HAP-1 (cell line): ENCODE measurements at regions not wholly inside any gene's neighbourhood (a gene's known extent, or its start where the extent isn't known, plus 50 kb on each side); places are given as distances from the start of the nearest gene placed in this dataset.
"Not testable (repeated sequence)": the region's sequence is repeated elsewhere in the genome, so short reads cannot be mapped to it uniquely, and the experiment has no call there.

Source experiments
- DNase-seq, 2 experiments: peaks; one replicate each; pipeline ENCODE4 v3.0.0-alpha.2; 2016 to 2020; ENCODE audit warnings: low spot score in 2 of 2
- H3K27me3 ChIP-seq: fragments of 250-450 bp; sonication (Bioruptor Pico); 2 replicates; pipeline ENCODE4 v1.5.1; 2020; ENCODE audit warnings: low read depth, mild to moderate bottlenecking, moderate library complexity
- H3K36me3 ChIP-seq: fragments of 250-450 bp; sonication (Bioruptor Pico); replicated peaks from 2 replicates; pipeline ENCODE4 v1.5.1; 2020; ENCODE audit warnings: mild to moderate bottlenecking
- H3K4me1 ChIP-seq: fragments of 250-450 bp; sonication (Bioruptor Pico); 2 replicates; pipeline ENCODE4 v1.5.1; 2020; ENCODE audit warnings: mild to moderate bottlenecking
- H3K4me3 ChIP-seq: fragments of 250-450 bp; sonication (Bioruptor Pico); 2 replicates; pipeline ENCODE4 v1.5.1; 2020; ENCODE audit warnings: mild to moderate bottlenecking, moderate library complexity
- H3K9me3 ChIP-seq: fragments of 250-450 bp; sonication (Bioruptor Pico); 2 replicates; pipeline ENCODE4 v1.5.1; 2020; ENCODE audit warnings: mild to moderate bottlenecking, moderate library complexity
- in situ Hi-C: fragments of 300-500 bp; cut with MboI; formaldehyde crosslinking; loops from 3 replicates; pipeline ENCODE4 v1.14.3; 2020; ENCODE audit warnings: low sequenced_read_pairs, inconsistent platforms, mixed read lengths

DNA sequence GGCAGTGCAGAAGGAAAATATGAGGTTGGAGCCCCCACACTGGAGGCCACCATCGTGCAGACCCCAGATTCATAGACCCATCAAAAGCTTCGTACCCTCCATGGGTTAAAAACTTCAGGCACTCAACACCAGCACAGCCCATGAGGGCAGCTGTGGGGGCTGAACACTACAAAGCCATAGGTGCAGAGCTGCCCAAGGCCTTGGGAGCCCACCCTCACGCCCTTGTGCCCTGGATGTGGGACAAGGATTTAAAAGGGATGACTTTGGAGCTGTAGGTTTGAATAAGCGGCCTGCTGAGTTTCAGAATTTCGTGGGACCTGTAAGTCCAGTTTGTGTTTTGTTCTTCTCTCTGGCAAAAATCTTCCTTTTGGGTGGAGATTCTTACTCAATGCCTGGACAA is 747.6 kb downstream of the SPATA31A6 start:
- H3K27me3 ChIP-seq, H3K36me3 ChIP-seq, H3K9me3 ChIP-seq, in situ Hi-C loops, H3K4me1 ChIP-seq, H3K4me3 ChIP-seq, DNase-seq: not testable (repeated sequence)

DNA sequence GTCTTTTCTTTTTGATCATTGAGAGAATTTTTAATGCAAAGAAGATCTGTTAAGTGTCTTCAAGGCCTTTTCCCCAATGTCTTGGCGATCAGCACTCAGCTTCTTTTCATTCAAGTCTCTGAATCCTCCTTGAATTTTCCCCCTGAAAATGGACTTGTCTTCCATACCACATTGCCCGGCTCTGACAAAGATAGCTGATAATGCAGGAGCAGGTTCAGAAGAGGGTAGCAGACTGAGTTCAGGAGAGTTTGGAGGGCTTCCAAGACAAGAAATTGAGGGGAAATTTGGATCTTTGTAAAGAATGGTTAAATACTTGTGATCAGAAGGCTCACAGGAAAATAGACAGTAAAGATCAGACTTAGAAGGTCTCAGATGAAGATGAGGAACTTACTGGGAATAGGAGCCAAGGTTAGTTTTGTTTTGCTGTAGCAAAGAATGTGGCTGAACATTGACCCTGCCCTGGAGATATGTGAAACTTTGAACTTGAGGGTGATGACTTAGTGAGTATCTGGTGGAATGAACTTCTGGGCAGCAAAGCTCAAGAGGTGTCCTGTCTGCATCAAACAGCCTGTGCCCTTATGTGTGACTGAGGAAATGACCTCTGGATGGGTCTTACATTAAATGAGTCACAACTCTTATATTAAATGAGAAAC is 754.2 kb downstream of the SPATA31A6 start:
- in situ Hi-C loops, H3K4me1 ChIP-seq: not testable (repeated sequence)

GRCh38 chr9:42947050-42947449 is 763.6 kb downstream of the SPATA31A6 start:
- H3K4me3 ChIP-seq, H3K9me3 ChIP-seq, in situ Hi-C loops, H3K36me3 ChIP-seq, H3K4me1 ChIP-seq, DNase-seq, H3K27me3 ChIP-seq: not testable (repeated sequence)

More for the DNA sequence above, 754.2 kb downstream of the SPATA31A6 start:
- not testable (repeated sequence) for H3K4me3 ChIP-seq, H3K9me3 ChIP-seq, H3K27me3 ChIP-seq, H3K36me3 ChIP-seq, DNase-seq

GRCh38 chr9:42951239-42951638 is 767.8 kb downstream of the SPATA31A6 start:
- in situ Hi-C loops, H3K9me3 ChIP-seq, DNase-seq: not testable (repeated sequence)

GRCh38 chr9:42965155-42965554 is 781.7 kb downstream of the SPATA31A6 start:
- H3K27me3 ChIP-seq, in situ Hi-C loops, DNase-seq, H3K4me1 ChIP-seq, H3K36me3 ChIP-seq, H3K9me3 ChIP-seq, H3K4me3 ChIP-seq: not testable (repeated sequence)

More at GRCh38 chr9:42951239-42951638, 767.8 kb downstream of the SPATA31A6 start:
- not testable (repeated sequence) for H3K4me3 ChIP-seq, H3K4me1 ChIP-seq, H3K27me3 ChIP-seq, H3K36me3 ChIP-seq

- H3K27me3 ChIP-seq, H3K9me3 ChIP-seq, H3K4me3 ChIP-seq, in situ Hi-C loops, H3K4me1 ChIP-seq, H3K36me3 ChIP-seq, DNase-seq: not testable (repeated sequence)
These were observed 788.4 kb downstream of the SPATA31A6 start for GRCh38 chr9:42971872-42972271.

DNA sequence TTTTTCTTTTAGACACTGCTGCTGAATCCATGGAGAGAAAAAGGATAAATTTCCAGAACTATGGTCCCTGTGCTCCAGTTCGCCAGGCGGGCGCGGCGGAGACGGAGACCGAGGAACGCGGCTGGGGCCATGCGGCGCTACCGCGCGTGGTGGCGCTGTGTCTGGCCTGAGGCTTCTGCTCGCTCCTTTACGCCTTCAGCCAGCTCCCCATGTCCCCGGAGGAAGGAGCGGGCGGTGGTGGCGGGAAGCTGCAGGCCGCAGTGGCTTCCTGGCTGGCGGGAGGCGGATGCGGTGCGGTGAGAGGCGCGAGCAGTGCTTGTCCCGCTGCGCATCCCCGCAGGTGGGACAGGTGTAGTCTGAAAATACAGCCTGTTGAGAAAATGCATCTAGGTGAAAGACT is 791.3 kb downstream of the SPATA31A6 start:
- in situ Hi-C loops, H3K4me1 ChIP-seq, H3K9me3 ChIP-seq, H3K4me3 ChIP-seq, H3K27me3 ChIP-seq, H3K36me3 ChIP-seq: not testable (repeated sequence)
- peak in 1 of 2 experiments; percentile 30 for DNase-seq

DNA sequence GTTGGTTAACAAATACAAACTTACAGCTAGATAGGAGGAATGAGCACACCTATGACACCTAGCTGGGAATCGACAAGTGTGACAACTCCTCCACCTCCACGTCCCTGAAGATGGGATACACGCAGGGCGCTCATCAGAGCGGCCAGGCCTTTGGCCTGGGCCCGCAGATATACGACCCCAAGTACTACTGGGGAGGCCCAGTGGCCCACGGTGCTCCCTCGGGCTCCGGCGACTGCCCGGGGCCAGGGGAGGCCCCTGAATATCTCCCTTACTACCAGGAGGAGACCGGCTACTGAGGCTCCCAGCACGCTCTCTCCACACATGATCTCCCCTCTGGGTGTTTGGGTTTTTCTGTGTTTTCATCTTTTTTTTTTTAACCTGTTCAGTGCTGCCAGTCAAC is 801.3 kb downstream of the SPATA31A6 start:
- H3K9me3 ChIP-seq, in situ Hi-C loops, H3K4me1 ChIP-seq, H3K4me3 ChIP-seq, H3K27me3 ChIP-seq, DNase-seq, H3K36me3 ChIP-seq: not testable (repeated sequence)
